CD4-positive, alpha-beta T cell treated with Interleukin-6 for 4 hours (primary cell): ENCODE measurements at regions not wholly inside any gene's neighbourhood (a gene's known extent, or its start where the extent isn't known, plus 50 kb on each side); places are given as distances from the start of the nearest gene placed in this dataset.

ENCODE experiments used
- DNase-seq: peaks from one replicate; pipeline ENCODE4 v3.0.0-alpha.2; 2020; ENCODE audit warnings: mixed read lengths

GRCh38 chr21:22585558-22585957 is 1587.3 kb downstream of the NCAM2 start:
- DNase-seq: no peak

GRCh38 chr21:22597660-22598255 is 1599.5 kb downstream of the NCAM2 start:
- DNase-seq: no peak

GRCh38 chr21:22609802-22610201 is 1611.6 kb downstream of the NCAM2 start:
- no peak for DNase-seq

- no peak for DNase-seq
These were observed 1629.7 kb downstream of the NCAM2 start for GRCh38 chr21:22627911-22628310.

- no peak for DNase-seq
These were observed 1632.8 kb downstream of the NCAM2 start for GRCh38 chr21:22630953-22631465.

GRCh38 chr21:22632176-22632575 is 1634.0 kb downstream of the NCAM2 start:
- no peak for DNase-seq

- DNase-seq: no peak
These were observed 1651.0 kb downstream of the NCAM2 start for GRCh38 chr21:22649246-22649645.

GRCh38 chr21:22650226-22650625 is 1652.0 kb downstream of the NCAM2 start:
- no peak for DNase-seq

- no peak for DNase-seq
These were observed 1659.6 kb downstream of the NCAM2 start for GRCh38 chr21:22657781-22658180.

- DNase-seq: no peak
These were observed 1671.9 kb downstream of the NCAM2 start for GRCh38 chr21:22670148-22670547.

- no peak for DNase-seq
These were observed 1681.0 kb downstream of the NCAM2 start for GRCh38 chr21:22679207-22679606.

GRCh38 chr21:22691658-22692057 is 1693.4 kb downstream of the NCAM2 start:
- no peak for DNase-seq

GRCh38 chr21:22703521-22703920 is 1705.3 kb downstream of the NCAM2 start:
- DNase-seq: no peak

- DNase-seq: no peak
These were observed 1712.5 kb downstream of the NCAM2 start for GRCh38 chr21:22710721-22711120.

GRCh38 chr21:22711636-22712035 is 1713.4 kb downstream of the NCAM2 start:
- no peak for DNase-seq

- DNase-seq: no peak
These were observed 1727.2 kb downstream of the NCAM2 start for GRCh38 chr21:22725436-22725835.

- DNase-seq: no peak
These were observed 1729.9 kb downstream of the NCAM2 start for GRCh38 chr21:22728091-22728490.

- no peak for DNase-seq
These were observed 1744.9 kb downstream of the NCAM2 start for GRCh38 chr21:22743085-22743484.

GRCh38 chr21:22754746-22755145 is 1756.5 kb downstream of the NCAM2 start:
- no peak for DNase-seq

- no peak for DNase-seq
These were observed 1760.3 kb downstream of the NCAM2 start for GRCh38 chr21:22758478-22758877.

- DNase-seq: no peak
These were observed 1764.3 kb downstream of the NCAM2 start for GRCh38 chr21:22762463-22762862.

- no peak for DNase-seq
These were observed 1765.2 kb downstream of the NCAM2 start for GRCh38 chr21:22763442-22763841.

- no peak for DNase-seq
These were observed 1766.0 kb downstream of the NCAM2 start for GRCh38 chr21:22764222-22764621.

- DNase-seq: no peak
These were observed 1793.2 kb downstream of the NCAM2 start for GRCh38 chr21:22791376-22791775.

- peak; percentile 4 for DNase-seq
These were observed 1793.9 kb downstream of the NCAM2 start for GRCh38 chr21:22791986-22792560.
